Fibroblast of lung (primary cell): ENCODE measurements at regions not wholly inside any gene's neighbourhood (a gene's known extent, or its start where the extent isn't known, plus 50 kb on each side); places are given as distances from the start of the nearest gene placed in this dataset.

Experiments used
- EZH2 ChIP-seq: IDR thresholded peaks from 2 replicates; pipeline ENCODE4 v1.5.1; 2012; ENCODE audit warnings: low read length, control low read depth, mild to moderate bottlenecking; ENCODE audit errors: missing control alignments
- TF ChIP-seq, protein P1 (sequence below), 2 donors: IDR thresholded peaks in 1 of 2; conservative IDR thresholded peaks in 1 of 2; 1 replicate in 1 of 2; 2 replicates in 1 of 2; pipeline ENCODE4 v1.5.1; 2011 to 2012; ENCODE audit warnings: low read length in 2 of 2, control low read depth in 1 of 2, inconsistent platforms in 1 of 2, low read depth in 1 of 2, mild to moderate bottlenecking in 1 of 2

DNA sequence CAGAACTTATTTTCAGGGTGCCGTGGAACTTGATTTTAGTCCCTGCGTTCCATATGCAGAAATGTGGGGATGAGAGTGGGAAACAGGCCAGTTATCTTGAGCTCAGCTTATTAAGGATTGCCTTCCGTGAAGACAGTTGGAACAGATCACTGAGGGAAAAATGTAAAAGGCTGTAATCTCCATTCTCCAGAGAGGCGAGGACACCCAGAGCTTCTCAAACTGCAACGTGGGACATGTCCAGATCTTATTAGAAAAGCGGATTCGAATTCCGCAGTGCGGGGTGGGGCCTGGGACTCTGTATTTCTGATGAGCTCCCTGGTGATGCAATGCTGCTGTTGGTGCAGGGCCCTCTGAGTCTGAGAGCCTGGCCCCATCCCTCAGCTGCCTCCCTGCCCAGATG lies 185.6 kb upstream of the CIBAR2 start:
- TF ChIP-seq, protein P1, sequence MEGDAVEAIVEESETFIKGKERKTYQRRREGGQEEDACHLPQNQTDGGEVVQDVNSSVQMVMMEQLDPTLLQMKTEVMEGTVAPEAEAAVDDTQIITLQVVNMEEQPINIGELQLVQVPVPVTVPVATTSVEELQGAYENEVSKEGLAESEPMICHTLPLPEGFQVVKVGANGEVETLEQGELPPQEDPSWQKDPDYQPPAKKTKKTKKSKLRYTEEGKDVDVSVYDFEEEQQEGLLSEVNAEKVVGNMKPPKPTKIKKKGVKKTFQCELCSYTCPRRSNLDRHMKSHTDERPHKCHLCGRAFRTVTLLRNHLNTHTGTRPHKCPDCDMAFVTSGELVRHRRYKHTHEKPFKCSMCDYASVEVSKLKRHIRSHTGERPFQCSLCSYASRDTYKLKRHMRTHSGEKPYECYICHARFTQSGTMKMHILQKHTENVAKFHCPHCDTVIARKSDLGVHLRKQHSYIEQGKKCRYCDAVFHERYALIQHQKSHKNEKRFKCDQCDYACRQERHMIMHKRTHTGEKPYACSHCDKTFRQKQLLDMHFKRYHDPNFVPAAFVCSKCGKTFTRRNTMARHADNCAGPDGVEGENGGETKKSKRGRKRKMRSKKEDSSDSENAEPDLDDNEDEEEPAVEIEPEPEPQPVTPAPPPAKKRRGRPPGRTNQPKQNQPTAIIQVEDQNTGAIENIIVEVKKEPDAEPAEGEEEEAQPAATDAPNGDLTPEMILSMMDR (conservative IDR thresholded peaks at IDR 0.05 in 1 of 2, IDR thresholded peaks at IDR 0.05 in 1 of 2; ENCODE audit: low read depth in 1 of 2, low read length in 2 of 2): no peak
- TF ChIP-seq EZH2: no peak
